NCI-H510A (cell line): ENCODE measurements at regions not wholly inside any gene's neighbourhood (a gene's known extent, or its start where the extent isn't known, plus 50 kb on each side); places are given as distances from the start of the nearest gene placed in this dataset.
"Not testable (repeated sequence)": the region's sequence is repeated elsewhere in the genome, so short reads cannot be mapped to it uniquely, and the experiment has no call there.

ENCODE experiments used
- DNase-seq: peaks from one replicate; lab custom pipeline; 2025; lab: John Stamatoyannopoulos, UW

GRCh38 chr1:29551123-29551936 is 315.0 kb downstream of the PTPRU start:
- DNase-seq: no peak

- peak; percentile 61 for DNase-seq
Measured at GRCh38 chr1:29550119-29550841, 314.0 kb downstream of the PTPRU start.

- not testable (repeated sequence) for DNase-seq
Measured at GRCh38 chr1:29549728-29550118, 313.4 kb downstream of the PTPRU start.

- peak; percentile 8 for DNase-seq
Measured at GRCh38 chr1:29549001-29549400, 312.7 kb downstream of the PTPRU start.

- DNase-seq: no peak
Measured at GRCh38 chr1:29548091-29548490, 311.8 kb downstream of the PTPRU start.

- DNase-seq: no peak
Measured at GRCh38 chr1:29547300-29547699, 311.0 kb downstream of the PTPRU start.

GRCh38 chr1:29546496-29546895 is 310.2 kb downstream of the PTPRU start:
- no peak for DNase-seq

- DNase-seq: no peak
Measured at GRCh38 chr1:29544406-29544805, 308.1 kb downstream of the PTPRU start.

GRCh38 chr1:29543586-29543985 is 307.3 kb downstream of the PTPRU start:
- no peak for DNase-seq

- DNase-seq: no peak
Measured at GRCh38 chr1:29542548-29542947, 306.2 kb downstream of the PTPRU start.

- DNase-seq: no peak
Measured at GRCh38 chr1:29541631-29542030, 305.3 kb downstream of the PTPRU start.

- no peak for DNase-seq
Measured at GRCh38 chr1:29540801-29541357, 304.6 kb downstream of the PTPRU start.

GRCh38 chr1:29539971-29540370 is 303.6 kb downstream of the PTPRU start:
- no peak for DNase-seq

GRCh38 chr1:29538586-29538985 is 302.3 kb downstream of the PTPRU start:
- no peak for DNase-seq

- DNase-seq: no peak
Measured at GRCh38 chr1:29532751-29533150, 296.4 kb downstream of the PTPRU start.

GRCh38 chr1:29532285-29532684 is 296.0 kb downstream of the PTPRU start:
- DNase-seq: no peak

- no peak for DNase-seq
Measured at GRCh38 chr1:29531596-29531995, 295.3 kb downstream of the PTPRU start.

- DNase-seq: no peak
Measured at GRCh38 chr1:29529677-29530278, 293.5 kb downstream of the PTPRU start.

- DNase-seq: no peak
Measured at GRCh38 chr1:29527314-29528004, 291.1 kb downstream of the PTPRU start.

- no peak for DNase-seq
Measured at GRCh38 chr1:29525941-29526340, 289.6 kb downstream of the PTPRU start.

GRCh38 chr1:29524285-29525065 is 288.2 kb downstream of the PTPRU start:
- DNase-seq: no peak
